Stomach (tissue), 4 donors: ENCODE measurements at regions not wholly inside any gene's neighbourhood (a gene's known extent, or its start where the extent isn't known, plus 50 kb on each side); places are given as distances from the start of the nearest gene placed in this dataset.

Source experiments
- CTCF ChIP-seq, 7 experiments: fragments of 450-650 bp in 4 of 7; fragments of 200-600 bp in 3 of 7; sonication (generic) in 3 of 7; IDR thresholded peaks; one replicate each; pipeline ENCODE4 v1.5.1; 2016 to 2019; ENCODE audit warnings: antibody characterized with exemption in 7 of 7, control low read depth in 2 of 7, mild to moderate bottlenecking in 1 of 7
- EP300 ChIP-seq: sonication (generic); formaldehyde crosslinking; IDR thresholded peaks from one replicate; pipeline ENCODE4 v1.6.1; 2017; ENCODE audit warnings: antibody characterized with exemption
- POLR2A ChIP-seq, 4 donors: fragments of 450-650 bp; IDR thresholded peaks; one replicate each; pipeline ENCODE4 v1.6.1; 2016; ENCODE audit warnings: antibody characterized with exemption in 4 of 4, control low read depth in 2 of 4, mild to moderate bottlenecking in 1 of 4, moderate library complexity in 1 of 4
- POLR2AphosphoS5 ChIP-seq, 3 donors: sonication (generic); formaldehyde crosslinking; IDR thresholded peaks; one replicate each; pipeline ENCODE4 v1.6.1; 2016; ENCODE audit warnings: antibody characterized with exemption in 3 of 3

- TF ChIP-seq CTCF (IDR thresholded peaks at IDR 0.05) = no peak
- no peak for TF ChIP-seq POLR2AphosphoS5 (IDR thresholded peaks at IDR 0.05)
- no peak for TF ChIP-seq POLR2A (IDR thresholded peaks at IDR 0.05)
- no peak for TF ChIP-seq EP300
Measured at GRCh38 chr5:173691931-173692330, 75.5 kb upstream of the BOD1 start.
